ENCODE measurements at regions not wholly inside any gene's neighbourhood (a gene's known extent, or its start where the extent isn't known, plus 50 kb on each side); places are given as distances from the start of the nearest gene placed in this dataset.
"Not testable (repeated sequence)": the region's sequence is repeated elsewhere in the genome, so short reads cannot be mapped to it uniquely, and the experiment has no call there.

GRCh38 chr10:27388761-27389399 lies 115.2 kb upstream of the RAB18 start:
- no peak for DNase-seq

DNA sequence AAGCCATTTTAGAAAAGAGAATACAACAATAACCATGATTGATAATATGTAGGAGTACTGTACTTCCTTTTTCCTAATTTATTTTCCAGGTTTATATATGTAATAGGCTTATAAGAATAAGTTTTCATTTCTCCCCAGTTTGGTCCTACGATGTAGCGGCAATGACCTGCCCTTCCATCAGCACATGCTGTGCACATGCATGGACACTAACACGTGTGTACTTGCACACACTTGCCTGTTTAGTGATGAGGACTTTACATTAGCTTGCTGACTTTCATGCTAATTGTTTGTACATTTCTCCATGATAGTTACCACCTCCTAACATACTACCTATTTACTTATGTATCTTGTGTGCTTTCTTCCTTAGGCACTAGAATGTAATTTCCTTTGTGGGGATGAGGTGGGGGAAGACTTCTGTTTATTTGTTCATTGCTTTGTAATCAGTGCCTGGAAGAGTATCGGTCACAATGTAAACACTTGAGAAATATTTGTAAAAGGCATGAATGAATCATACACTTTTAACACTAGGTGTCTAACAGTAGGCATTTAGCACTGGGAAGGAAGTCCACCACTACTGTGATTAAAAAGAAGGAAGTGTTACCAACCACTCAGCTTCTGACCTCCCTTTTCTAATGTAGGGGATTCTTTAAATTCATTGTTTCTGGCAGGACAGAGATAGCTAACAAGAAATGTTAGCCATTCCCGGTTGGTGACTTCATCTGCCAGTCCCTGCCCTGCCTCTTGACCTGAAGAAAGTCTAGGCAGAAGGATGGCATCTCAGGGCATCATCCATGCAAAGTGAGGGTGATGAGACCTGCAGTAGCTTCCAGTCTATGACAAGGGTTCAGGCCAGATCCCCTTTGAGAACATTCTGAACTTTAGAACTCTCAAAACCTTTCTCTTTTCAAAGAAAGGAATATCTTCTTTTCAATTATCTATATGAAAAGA lies 120.2 kb upstream of the RAB18 start:
- DNase-seq, result no peak

DNA sequence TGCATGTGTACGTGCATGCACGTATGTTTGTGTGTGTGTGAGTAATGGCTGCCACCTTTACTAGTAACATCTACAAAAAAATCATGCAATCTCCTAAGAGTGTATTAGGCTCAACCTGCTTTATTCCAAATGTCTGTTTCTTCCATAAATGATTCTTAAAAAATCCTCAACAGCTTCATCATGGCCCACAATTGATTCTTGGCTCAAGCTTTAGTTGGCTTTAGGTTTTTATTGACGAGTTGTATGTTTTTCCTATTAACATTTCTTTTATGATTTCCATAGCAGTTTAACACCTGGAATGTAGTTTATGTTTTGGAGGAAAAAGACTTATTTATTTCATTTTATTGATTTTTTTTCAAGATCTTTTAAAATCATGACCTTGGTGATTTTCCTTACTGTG lies 121.9 kb upstream of the RAB18 start:
- DNase-seq, result no peak

- no peak for DNase-seq
Observed at GRCh38 chr10:27380929-27381358, 123.2 kb upstream of the RAB18 start.

DNA sequence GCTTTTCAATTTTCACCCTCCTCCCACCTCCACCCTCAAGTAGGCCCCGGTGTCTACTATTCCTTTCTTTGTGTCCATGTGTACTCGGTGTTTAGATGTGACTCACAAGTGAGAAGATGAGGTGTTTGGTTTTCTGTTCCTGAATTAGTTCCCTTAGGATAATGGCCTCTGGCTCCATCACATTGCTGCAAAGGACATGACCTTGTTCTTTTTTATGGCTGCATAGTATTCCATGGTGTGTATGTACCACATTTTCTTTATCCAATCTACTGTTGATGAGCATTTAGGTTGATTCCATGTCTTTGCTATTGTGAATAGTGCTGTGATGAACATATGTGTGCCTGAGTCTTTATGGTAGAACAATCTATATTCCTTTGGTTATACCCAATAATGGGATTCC lies 125.1 kb upstream of the RAB18 start:
- not testable (repeated sequence) for DNase-seq

GRCh38 chr10:27373566-27374160 lies 130.4 kb upstream of the RAB18 start:
- no peak for DNase-seq

- DNase-seq, result no peak
Observed at GRCh38 chr10:27372095-27372494, 131.5 kb upstream of the ACBD5 start.

GRCh38 chr10:27371375-27371774 lies 130.8 kb upstream of the ACBD5 start:
- not testable (repeated sequence) for DNase-seq

- no peak for DNase-seq
Observed at GRCh38 chr10:27369880-27370279, 129.3 kb upstream of the ACBD5 start.

DNA sequence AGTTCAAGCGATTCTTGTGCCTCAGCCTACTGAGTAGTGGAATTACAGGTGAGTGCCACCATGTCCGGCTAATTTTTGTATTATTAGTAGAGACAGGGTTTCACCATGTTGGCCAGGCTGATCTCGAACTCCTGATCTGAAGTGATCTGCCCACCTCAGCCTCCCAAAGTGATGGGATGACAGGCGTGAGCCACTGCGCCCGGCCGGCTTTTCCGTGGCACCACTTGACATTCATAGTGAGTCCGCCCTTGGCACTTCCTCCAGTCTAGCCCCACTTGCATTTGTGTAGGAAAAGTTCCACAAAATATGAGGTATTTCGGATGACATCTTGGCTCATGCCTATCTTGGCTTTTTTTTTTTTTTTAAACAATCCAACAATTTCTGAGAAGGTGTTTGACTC lies 128.1 kb upstream of the ACBD5 start:
- no peak for DNase-seq

GRCh38 chr10:27366769-27367168 lies 126.2 kb upstream of the ACBD5 start:
- DNase-seq, result no peak

GRCh38 chr10:27364028-27364427 lies 123.4 kb upstream of the ACBD5 start:
- no peak for DNase-seq

DNA sequence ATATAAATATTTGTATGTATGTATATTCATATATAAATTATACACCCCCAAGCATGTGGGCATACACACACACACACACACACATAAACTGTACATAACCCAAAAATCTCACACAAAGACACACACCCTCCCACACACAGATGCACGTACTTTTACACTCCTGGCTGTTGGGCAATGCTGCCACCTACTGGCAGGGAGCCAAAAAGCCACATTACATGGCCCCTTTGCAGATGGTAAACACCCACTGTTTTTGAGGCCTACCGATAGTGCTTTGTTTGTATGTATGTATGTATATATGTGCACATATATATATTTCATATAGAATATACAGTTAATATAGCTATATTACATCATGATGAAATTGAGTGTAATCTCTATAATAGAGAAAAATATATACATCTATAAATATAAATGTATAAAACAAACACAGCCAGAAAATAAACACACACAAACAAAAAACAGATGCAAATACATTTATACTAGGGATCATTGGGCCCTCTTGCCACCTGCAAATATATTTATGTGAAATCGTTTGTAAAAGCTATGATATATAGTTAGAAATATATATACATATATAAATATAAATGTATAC lies 120.1 kb upstream of the ACBD5 start:
- DNase-seq, result peak; percentile 53 to 87 (median 70)

- no peak for DNase-seq
Observed at GRCh38 chr10:27359792-27360355, 119.3 kb upstream of the ACBD5 start.

DNA sequence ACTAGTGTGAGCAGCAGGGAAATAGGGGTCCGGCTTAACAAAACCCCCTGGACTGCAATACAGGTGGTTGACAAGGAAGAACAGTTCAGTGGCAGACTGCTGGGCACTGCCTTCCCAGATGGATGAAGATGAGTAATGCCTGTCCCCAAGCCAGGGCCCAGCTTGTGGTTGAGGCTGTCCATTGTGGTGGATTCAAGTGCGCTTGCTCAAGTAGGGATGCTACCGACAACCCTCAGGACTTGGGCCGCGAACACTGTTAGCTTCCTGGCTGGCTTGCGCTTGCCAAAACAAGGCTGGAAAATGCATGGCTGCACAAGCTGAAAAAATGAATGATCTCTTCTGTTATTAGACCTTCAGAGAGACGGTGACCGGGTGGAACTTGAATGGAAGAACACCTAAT lies 116.1 kb upstream of the ACBD5 start:
- no peak for DNase-seq

DNA sequence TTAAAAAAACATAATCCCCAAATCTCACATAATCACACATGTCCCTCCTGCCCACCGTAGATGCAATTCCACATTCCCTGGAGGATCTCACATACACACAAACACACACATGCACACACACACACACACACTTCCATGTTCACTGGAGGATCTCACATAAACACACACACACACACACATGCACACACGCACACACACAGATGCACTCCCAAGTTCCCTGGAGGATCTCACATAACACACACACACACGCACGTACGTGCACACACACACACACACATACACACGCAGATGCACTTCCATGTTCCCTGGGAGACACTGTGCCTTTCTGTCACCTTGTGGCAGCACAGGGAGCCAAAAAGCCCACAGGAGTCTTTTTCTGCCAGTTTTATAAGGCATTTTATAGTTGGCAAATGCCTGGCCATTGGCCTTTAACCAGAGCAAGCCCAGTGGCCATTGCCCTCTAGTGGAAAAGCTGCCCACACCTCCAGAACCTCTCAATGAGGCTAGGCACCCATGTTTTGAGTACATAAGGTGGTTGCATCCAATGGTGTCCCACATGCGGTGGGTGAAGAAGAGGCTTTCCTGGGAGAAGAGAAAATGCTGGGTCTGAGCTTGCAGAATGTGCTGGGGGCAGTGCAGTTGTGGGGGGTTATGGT lies 115.4 kb upstream of the ACBD5 start:
- no peak for DNase-seq

GRCh38 chr10:27354643-27355270 lies 114.2 kb upstream of the ACBD5 start:
- DNase-seq, result peak in 1 of 5 experiments; percentile 57

DNA sequence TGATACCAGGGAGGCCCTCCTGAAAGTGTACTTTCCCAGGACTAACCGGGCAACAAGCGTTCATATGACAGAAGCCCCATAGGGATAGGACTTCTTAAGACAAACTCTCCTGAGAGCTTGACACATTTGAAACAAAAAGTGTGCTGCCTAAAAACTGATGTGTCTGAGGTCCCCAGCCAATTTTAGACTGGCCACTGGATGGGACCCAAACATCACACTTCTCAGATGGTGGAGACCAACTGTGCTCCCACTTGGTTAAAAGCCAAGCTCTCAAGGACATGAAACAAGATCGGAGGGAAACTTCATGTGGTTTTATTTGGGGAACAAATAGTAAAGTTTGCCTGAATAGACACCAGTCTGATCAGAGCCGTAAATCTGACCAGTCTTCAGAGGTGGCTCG lies 113.5 kb upstream of the ACBD5 start:
- DNase-seq, result not testable (repeated sequence)

DNA sequence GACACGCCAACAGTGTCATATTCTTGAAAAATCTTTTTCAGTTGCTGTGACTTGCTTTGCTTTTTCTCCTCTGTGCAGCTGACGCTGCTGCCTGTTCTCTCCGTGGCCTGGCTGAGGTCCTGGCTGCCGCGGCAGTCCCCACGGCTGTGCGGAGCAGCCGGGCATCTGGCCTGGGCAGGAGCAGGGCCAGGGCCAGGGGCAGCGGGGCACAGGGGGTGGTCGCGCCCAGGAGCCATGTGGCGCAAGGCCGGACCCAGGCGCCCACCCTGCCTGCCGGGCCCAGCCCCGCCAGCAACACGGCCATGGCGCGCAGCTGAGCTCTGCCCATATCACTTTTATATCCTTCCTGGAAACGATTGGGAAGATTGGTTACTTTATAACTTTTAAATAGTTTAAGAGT lies 109.4 kb upstream of the ACBD5 start:
- no peak for DNase-seq

DNA sequence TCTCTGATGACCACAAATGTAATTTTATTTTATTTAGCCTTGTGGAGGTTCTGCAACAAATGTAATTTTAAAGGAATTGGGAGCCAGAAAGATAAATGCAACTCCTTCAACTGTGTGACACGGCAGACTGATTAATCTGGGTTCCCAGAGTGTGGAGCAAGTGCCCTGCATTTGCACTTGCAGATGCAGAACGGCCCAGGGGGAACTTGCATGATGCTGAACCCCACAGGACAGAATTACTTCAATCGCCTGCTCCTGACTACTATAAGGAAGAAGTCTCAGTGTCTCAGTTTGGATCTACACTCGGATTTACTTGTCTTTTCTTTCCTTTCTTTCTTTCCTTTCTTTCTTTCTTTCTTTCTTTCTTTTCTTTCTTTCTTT lies 107.2 kb upstream of the ACBD5 start:
- DNase-seq, result not testable (repeated sequence)

DNA sequence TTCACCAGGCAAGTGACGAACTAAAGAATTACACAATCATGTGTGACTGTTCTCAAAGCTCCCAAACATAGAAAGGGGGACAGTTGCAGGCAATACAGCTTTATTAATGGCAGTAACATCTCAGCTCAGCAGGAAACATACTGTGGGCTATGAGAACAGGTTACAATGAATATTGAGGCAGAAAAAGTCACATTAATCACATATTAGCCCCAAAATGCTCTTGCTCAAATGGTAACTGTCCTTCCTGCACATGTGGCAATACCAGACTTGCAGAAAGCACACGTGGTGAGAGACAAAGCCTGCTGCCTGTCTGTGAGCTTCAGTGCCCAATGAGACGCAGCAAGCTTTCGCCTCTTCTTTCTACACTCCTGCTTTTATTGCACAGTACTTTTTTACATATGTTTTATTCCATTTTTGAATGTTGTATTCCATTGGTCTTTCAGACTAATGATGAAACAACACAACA lies 104.9 kb upstream of the ACBD5 start:
- no peak for DNase-seq

Data from T-helper 2 cell (primary cell).